ENCODE measurements at regions not wholly inside any gene's neighbourhood (a gene's known extent, or its start where the extent isn't known, plus 50 kb on each side); places are given as distances from the start of the nearest gene placed in this dataset.

- DNase-seq (ENCODE audit: extremely low spot score, unreplicated experiment), result no peak
- TF ChIP-seq CTCF (IDR thresholded peaks at IDR 0.05), result no peak
- H3K27ac Mint-ChIP-seq (ENCODE audit: unreplicated experiment), result no peak overlapping the region
- H3K36me3 Mint-ChIP-seq (ENCODE audit: unreplicated experiment), result peaks cover 3% of the 10 kb centered on the region
- H3K4me3 Mint-ChIP-seq (ENCODE audit: unreplicated experiment), result no peak overlapping the region
- H3K27me3 Mint-ChIP-seq (ENCODE audit: unreplicated experiment), result peaks cover 12% of the 10 kb centered on the region
- no peaks in the 10 kb centered on the region for H3K4me1 Mint-ChIP-seq (ENCODE audit: unreplicated experiment)
- H3K9me3 Mint-ChIP-seq (ENCODE audit: unreplicated experiment), result peaks cover 10% of the 10 kb centered on the region
These were observed 110.6 kb downstream of the CD164 start for GRCh38 chr6:109271622-109272021.

- Mint-ChIP-seq H3K4me1 (ENCODE audit: unreplicated experiment) (no peaks in the 10 kb centered on the region), H3K36me3 (ENCODE audit: unreplicated experiment) (peaks cover 3% of the 10 kb centered on the region), H3K27ac (ENCODE audit: unreplicated experiment) (no peak overlapping the region), H3K4me3 (ENCODE audit: unreplicated experiment) (no peak overlapping the region), H3K27me3 (ENCODE audit: unreplicated experiment) (peaks cover 12% of the 10 kb centered on the region), H3K9me3 (ENCODE audit: unreplicated experiment) (peaks cover 10% of the 10 kb centered on the region)
- TF ChIP-seq CTCF (IDR thresholded peaks at IDR 0.05), result no peak
- no peak for DNase-seq (ENCODE audit: extremely low spot score, unreplicated experiment)
These were observed 112.2 kb downstream of the CD164 start for GRCh38 chr6:109269953-109270517.

- Mint-ChIP-seq H3K27me3 (ENCODE audit: unreplicated experiment) (peaks cover 12% of the 10 kb centered on the region), H3K36me3 (ENCODE audit: unreplicated experiment) (peaks cover 3% of the 10 kb centered on the region), H3K9me3 (ENCODE audit: unreplicated experiment) (peaks cover 10% of the 10 kb centered on the region), H3K27ac (ENCODE audit: unreplicated experiment) (no peak overlapping the region), H3K4me1 (ENCODE audit: unreplicated experiment) (no peaks in the 10 kb centered on the region), H3K4me3 (ENCODE audit: unreplicated experiment) (no peak overlapping the region)
- DNase-seq (ENCODE audit: extremely low spot score, unreplicated experiment), result no peak
- no peak for TF ChIP-seq CTCF (IDR thresholded peaks at IDR 0.05)
These were observed 113.2 kb downstream of the CD164 start for GRCh38 chr6:109269057-109269456.

- no peak for DNase-seq (ENCODE audit: extremely low spot score, unreplicated experiment)
- Mint-ChIP-seq H3K27me3 (ENCODE audit: unreplicated experiment) (peaks cover 3% of the 10 kb centered on the region), H3K4me3 (ENCODE audit: unreplicated experiment) (no peak overlapping the region), H3K9me3 (ENCODE audit: unreplicated experiment) (peaks cover 10% of the 10 kb centered on the region), H3K36me3 (ENCODE audit: unreplicated experiment) (peaks cover 3% of the 10 kb centered on the region), H3K27ac (ENCODE audit: unreplicated experiment) (no peak overlapping the region), H3K4me1 (ENCODE audit: unreplicated experiment) (peaks cover 2% of the 10 kb centered on the region)
- no peak for TF ChIP-seq CTCF (IDR thresholded peaks at IDR 0.05)
These were observed 116.7 kb downstream of the CD164 start for GRCh38 chr6:109265530-109265929.

- H3K4me1 Mint-ChIP-seq (ENCODE audit: unreplicated experiment), result peaks cover 4% of the 10 kb centered on the region
- no peak overlapping the region for H3K27ac Mint-ChIP-seq (ENCODE audit: unreplicated experiment)
These were observed 118.2 kb downstream of the CD164 start for GRCh38 chr6:109263873-109264700.

More at GRCh38 chr6:109263873-109264700, 118.2 kb downstream of the CD164 start:
- no peak overlapping the region for H3K4me3 Mint-ChIP-seq (ENCODE audit: unreplicated experiment)
- no peak for TF ChIP-seq CTCF (IDR thresholded peaks at IDR 0.05)
- H3K9me3 Mint-ChIP-seq (ENCODE audit: unreplicated experiment), result peaks cover 9% of the 10 kb centered on the region
- peaks cover 3% of the 10 kb centered on the region for H3K27me3 Mint-ChIP-seq (ENCODE audit: unreplicated experiment)
- H3K36me3 Mint-ChIP-seq (ENCODE audit: unreplicated experiment), result no peaks in the 10 kb centered on the region
- DNase-seq (ENCODE audit: extremely low spot score, unreplicated experiment), result no peak

Data from osteocyte (in vitro differentiated cells).